CD14-positive monocyte (primary cell): ENCODE measurements at regions not wholly inside any gene's neighbourhood (a gene's known extent, or its start where the extent isn't known, plus 50 kb on each side); places are given as distances from the start of the nearest gene placed in this dataset.

Experiments
- DNase-seq, 3 donors: peaks; one replicate each; pipeline ENCODE4 v3.0.0-alpha.2; 2011 to 2022
- H2AFZ ChIP-seq: 2 replicates; pipeline ENCODE4 v1.6.0; 2012; ENCODE audit warnings: mild to moderate bottlenecking, low read depth, low read length, inconsistent platforms; ENCODE audit not compliant: insufficient read depth, poor library complexity, severe bottlenecking
- H3K27ac ChIP-seq, 2 donors: 1 replicate in 1 of 2; 2 replicates in 1 of 2; pipeline ENCODE4 v1.5.1; 2012 to 2013; ENCODE audit warnings: low read length in 2 of 2, control low read depth in 1 of 2, inconsistent platforms in 1 of 2, low read depth in 1 of 2, mild to moderate bottlenecking in 1 of 2
- H3K27me3 ChIP-seq, 2 donors: one replicate each; pipeline versions ENCODE4 v1.6.0 to v1.6.1; 2011 to 2013; ENCODE audit warnings: low read length in 2 of 2; ENCODE audit not compliant: control insufficient read depth in 2 of 2, insufficient read depth in 2 of 2
- H3K36me3 ChIP-seq, 2 donors: replicated peaks in 1 of 2; 1 replicate in 1 of 2; 2 replicates in 1 of 2; pipeline versions ENCODE4 v1.5.1 to v1.6.1; 2012 to 2013; ENCODE audit warnings: low read length in 2 of 2, control low read depth in 1 of 2, inconsistent platforms in 1 of 2, mild to moderate bottlenecking in 1 of 2; ENCODE audit not compliant: insufficient read depth in 2 of 2, control insufficient read depth in 1 of 2
- H3K4me1 ChIP-seq, 2 donors: 1 replicate in 1 of 2; 2 replicates in 1 of 2; pipeline versions ENCODE4 v1.5.1 to v1.6.1; 2012 to 2013; ENCODE audit warnings: low read length in 2 of 2, control low read depth in 1 of 2, inconsistent platforms in 1 of 2, mild to moderate bottlenecking in 1 of 2, moderate library complexity in 1 of 2; ENCODE audit not compliant: insufficient read depth in 2 of 2, control insufficient read depth in 1 of 2
- H3K4me2 ChIP-seq: replicated peaks from 2 replicates; pipeline ENCODE3; 2012; ENCODE audit warnings: low read length, moderate library complexity, mild to moderate bottlenecking; ENCODE audit not compliant: poor library complexity, severe bottlenecking; ENCODE audit errors: extremely low read depth
- H3K4me3 ChIP-seq, 3 experiments: fragments of 200-600 bp in 1 of 3; sonication (generic) in 1 of 3; replicated peaks in 1 of 3; 1 replicate in 2 of 3; 2 replicates in 1 of 3; pipeline ENCODE4 v1.5.1; 2011 to 2013; ENCODE audit warnings: low read length in 3 of 3, mild to moderate bottlenecking in 3 of 3, control low read depth in 2 of 3, low read depth in 2 of 3, inconsistent platforms in 1 of 3, moderate library complexity in 1 of 3
- H3K79me2 ChIP-seq: 2 replicates; pipeline ENCODE4 v1.6.0; 2012; ENCODE audit warnings: mild to moderate bottlenecking, control low read depth, inconsistent platforms, low read length, moderate library complexity; ENCODE audit not compliant: insufficient read depth
- H3K9ac ChIP-seq: 2 replicates; pipeline ENCODE4 v1.6.0; 2017; ENCODE audit warnings: low read length, mild to moderate bottlenecking; ENCODE audit not compliant: insufficient read depth, poor library complexity, severe bottlenecking
- H3K9me3 ChIP-seq, 2 donors: replicated peaks in 1 of 2; 1 replicate in 1 of 2; 2 replicates in 1 of 2; pipeline versions ENCODE4 v1.5.1 to v1.6.1; 2012 to 2013; ENCODE audit warnings: low read length in 2 of 2, control low read depth in 1 of 2; ENCODE audit not compliant: control insufficient read depth in 1 of 2, insufficient read depth in 1 of 2
- H4K20me1 ChIP-seq: 2 replicates; pipeline ENCODE4 v1.6.0; 2012; ENCODE audit warnings: mild to moderate bottlenecking, low read length, control low read depth, moderate library complexity; ENCODE audit not compliant: insufficient read depth
- H3K27ac Mint-ChIP-seq, 7 donors: one replicate each; pipeline ENCODE4 v1.8.0; 2020; ENCODE audit warnings: mild to moderate bottlenecking in 7 of 7, mixed read lengths in 7 of 7, moderate library complexity in 6 of 7, inconsistent platforms in 2 of 7
- H3K27me3 Mint-ChIP-seq, 3 donors: one replicate each; pipeline ENCODE4 v1.8.0; 2021 to 2022; ENCODE audit warnings: low read depth in 3 of 3, mild to moderate bottlenecking in 3 of 3, mixed read lengths in 3 of 3, moderate library complexity in 3 of 3, inconsistent platforms in 1 of 3
- H3K36me3 Mint-ChIP-seq, 2 donors: one replicate each; pipeline ENCODE4 v1.8.0; 2020; ENCODE audit warnings: mixed read lengths in 2 of 2, inconsistent platforms in 1 of 2, mild to moderate bottlenecking in 1 of 2
- H3K4me1 Mint-ChIP-seq: one replicate; pipeline ENCODE4 v1.8.0; 2020; ENCODE audit warnings: mild to moderate bottlenecking, mixed read lengths
- H3K4me3 Mint-ChIP-seq, 2 donors: one replicate each; pipeline ENCODE4 v1.8.0; 2020; ENCODE audit warnings: mild to moderate bottlenecking in 2 of 2, mixed read lengths in 2 of 2, moderate library complexity in 1 of 2
- H3K9me3 Mint-ChIP-seq, 7 donors: one replicate each; pipeline ENCODE4 v1.8.0; 2020 to 2022; ENCODE audit warnings: mixed read lengths in 7 of 7, mild to moderate bottlenecking in 6 of 7, moderate library complexity in 6 of 7, inconsistent platforms in 2 of 7
- WGBS: methylation state at CpG from one replicate; pipeline ENCODE4 v1.1.5; 2013; ENCODE audit warnings: missing lambda C conversion rate; ENCODE audit not compliant: insufficient coverage; 5-methylcytosine and 5-hydroxymethylcytosine counted together
- intact Hi-C, 2 donors: fragments of 100-400 bp; cut with micrococcal nuclease; formaldehyde crosslinking; loops; one replicate each; pipeline versions ENCODE4 v1.15.0 to v1.15.1; 2023
- TF ChIP-seq, protein P1 (sequence below): fragments of 200-600 bp; IDR thresholded peaks from one replicate; pipeline ENCODE4 v1.8.0; 2022; ENCODE audit warnings: antibody characterized with exemption, mild to moderate bottlenecking

GRCh38 chr2:6231166-6231565 is 539.0 kb downstream of the SOX11 start:
- WGBS = 93% methylated on average over 2 of the region's 5 CpGs
- H3K36me3 Mint-ChIP-seq = no peaks in the 10 kb centered on the region
- DNase-seq = no peak

DNA sequence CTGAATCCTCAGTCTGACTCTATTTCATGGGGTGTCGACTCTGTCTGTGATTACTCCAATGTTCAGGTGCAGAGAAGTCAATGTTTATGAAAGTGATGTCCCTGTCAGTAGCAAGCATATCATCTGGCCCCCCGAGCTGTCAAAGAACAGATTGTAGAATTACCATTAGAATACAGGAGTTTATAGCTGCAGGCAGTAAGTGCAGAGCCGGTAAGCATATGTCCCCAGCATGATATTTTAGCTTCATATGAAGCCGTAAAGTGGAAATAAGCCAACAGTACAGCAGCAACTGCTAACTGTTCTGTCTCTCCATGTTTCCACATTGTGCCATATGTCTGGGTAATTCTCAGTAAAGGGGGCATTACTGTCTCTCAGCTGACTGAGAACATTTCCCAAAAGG is 541.8 kb downstream of the SOX11 start:
- Histone ChIP-seq H3K36me3 (no peaks in the 10 kb centered on the region), H2AFZ (no peak overlapping the region), H3K4me1 (no peaks in the 10 kb centered on the region), H3K27me3 (no peaks in the 10 kb centered on the region), H3K4me2 (no peak overlapping the region), H3K9me3 (peaks cover 18 to 27% of the 10 kb centered on the region in 2 donors), H4K20me1 (no peaks in the 10 kb centered on the region), H3K79me2 (no peaks in the 10 kb centered on the region), H3K4me3 (no peak overlapping the region), H3K9ac (no peak overlapping the region), H3K27ac (no peak overlapping the region)
- TF ChIP-seq, protein P1, sequence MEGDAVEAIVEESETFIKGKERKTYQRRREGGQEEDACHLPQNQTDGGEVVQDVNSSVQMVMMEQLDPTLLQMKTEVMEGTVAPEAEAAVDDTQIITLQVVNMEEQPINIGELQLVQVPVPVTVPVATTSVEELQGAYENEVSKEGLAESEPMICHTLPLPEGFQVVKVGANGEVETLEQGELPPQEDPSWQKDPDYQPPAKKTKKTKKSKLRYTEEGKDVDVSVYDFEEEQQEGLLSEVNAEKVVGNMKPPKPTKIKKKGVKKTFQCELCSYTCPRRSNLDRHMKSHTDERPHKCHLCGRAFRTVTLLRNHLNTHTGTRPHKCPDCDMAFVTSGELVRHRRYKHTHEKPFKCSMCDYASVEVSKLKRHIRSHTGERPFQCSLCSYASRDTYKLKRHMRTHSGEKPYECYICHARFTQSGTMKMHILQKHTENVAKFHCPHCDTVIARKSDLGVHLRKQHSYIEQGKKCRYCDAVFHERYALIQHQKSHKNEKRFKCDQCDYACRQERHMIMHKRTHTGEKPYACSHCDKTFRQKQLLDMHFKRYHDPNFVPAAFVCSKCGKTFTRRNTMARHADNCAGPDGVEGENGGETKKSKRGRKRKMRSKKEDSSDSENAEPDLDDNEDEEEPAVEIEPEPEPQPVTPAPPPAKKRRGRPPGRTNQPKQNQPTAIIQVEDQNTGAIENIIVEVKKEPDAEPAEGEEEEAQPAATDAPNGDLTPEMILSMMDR = no peak
- H3K4me3 Mint-ChIP-seq = no peak overlapping the region
- peaks cover 2 to 12% (median 8%) of the 10 kb centered on the region in 7 donors for H3K9me3 Mint-ChIP-seq
- 100% methylated on average over 4 of the region's 4 CpGs for WGBS
- DNase-seq = no peak
- no peak overlapping the region for H3K27ac Mint-ChIP-seq
- H3K4me1 Mint-ChIP-seq = no peaks in the 10 kb centered on the region
- no peaks in the 10 kb centered on the region for H3K36me3 Mint-ChIP-seq
- intact Hi-C loops = no loop called here
- no peaks in the 10 kb centered on the region for H3K27me3 Mint-ChIP-seq

More at GRCh38 chr2:6231166-6231565, 539.0 kb downstream of the SOX11 start:
- H3K9me3 ChIP-seq = peaks cover 4 to 6% of the 10 kb centered on the region in 2 donors
- no peaks in the 10 kb centered on the region for H3K27me3 ChIP-seq
- intact Hi-C loops = no loop called here
- no peaks in the 10 kb centered on the region for H3K27me3 Mint-ChIP-seq
- peaks cover 0 to 9% (median 5%) of the 10 kb centered on the region in 7 donors for H3K9me3 Mint-ChIP-seq
- H3K4me2 ChIP-seq = no peak overlapping the region
- H3K4me1 Mint-ChIP-seq = no peaks in the 10 kb centered on the region
- H3K4me3 ChIP-seq = no peak overlapping the region
- no peak overlapping the region for H3K4me3 Mint-ChIP-seq
- TF ChIP-seq, protein P1 = no peak
- no peak overlapping the region for H3K9ac ChIP-seq
- no peak overlapping the region for H2AFZ ChIP-seq
- H4K20me1 ChIP-seq = no peaks in the 10 kb centered on the region
- no peak overlapping the region for H3K27ac ChIP-seq
- no peaks in the 10 kb centered on the region for H3K4me1 ChIP-seq
- H3K36me3 ChIP-seq = no peaks in the 10 kb centered on the region
- H3K27ac Mint-ChIP-seq = no peak overlapping the region
- H3K79me2 ChIP-seq = no peaks in the 10 kb centered on the region
